Hindlimb muscle (tissue), 1 donor: ENCODE measurements at regions not wholly inside any gene's neighbourhood (a gene's known extent, or its start where the extent isn't known, plus 50 kb on each side); places are given as distances from the start of the nearest gene placed in this dataset.
"Not testable (repeated sequence)": the region's sequence is repeated elsewhere in the genome, so short reads cannot be mapped to it uniquely, and the experiment has no call there.

Source experiments
- DNase-seq: peaks from one replicate; pipeline ENCODE4 v3.0.0-alpha.2; 2013

DNA sequence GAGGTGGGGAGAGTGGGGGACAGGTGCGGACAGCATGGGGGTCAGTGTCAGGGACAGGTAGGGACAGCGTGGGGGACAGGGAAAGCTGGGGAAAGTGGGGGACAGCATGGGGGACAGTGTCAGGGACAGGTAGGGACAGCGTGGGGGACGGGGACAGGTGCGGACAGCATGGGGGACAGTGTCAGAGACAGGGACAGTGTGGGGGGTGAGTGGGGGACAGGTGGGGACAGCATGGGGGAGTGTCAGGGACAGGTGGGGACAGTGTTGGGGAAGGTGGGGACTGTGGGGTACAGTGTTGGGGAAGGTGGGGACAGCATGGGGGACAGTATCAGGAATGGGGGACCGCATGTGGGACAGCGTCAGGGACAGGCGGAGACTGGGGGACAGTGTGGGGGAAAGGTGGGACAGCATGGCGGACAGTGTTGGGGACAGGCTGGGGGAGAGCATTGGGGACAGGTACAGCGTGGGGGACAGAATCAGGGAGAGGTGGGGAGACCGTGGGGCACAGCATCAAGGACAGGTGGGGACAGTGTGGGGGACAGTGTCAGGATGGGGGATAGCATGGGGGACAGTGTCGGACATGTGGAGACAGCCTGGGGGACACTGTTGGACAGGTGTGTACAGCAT is 96.1 kb downstream of the TMEM121 start:
- DNase-seq, result no peak

DNA sequence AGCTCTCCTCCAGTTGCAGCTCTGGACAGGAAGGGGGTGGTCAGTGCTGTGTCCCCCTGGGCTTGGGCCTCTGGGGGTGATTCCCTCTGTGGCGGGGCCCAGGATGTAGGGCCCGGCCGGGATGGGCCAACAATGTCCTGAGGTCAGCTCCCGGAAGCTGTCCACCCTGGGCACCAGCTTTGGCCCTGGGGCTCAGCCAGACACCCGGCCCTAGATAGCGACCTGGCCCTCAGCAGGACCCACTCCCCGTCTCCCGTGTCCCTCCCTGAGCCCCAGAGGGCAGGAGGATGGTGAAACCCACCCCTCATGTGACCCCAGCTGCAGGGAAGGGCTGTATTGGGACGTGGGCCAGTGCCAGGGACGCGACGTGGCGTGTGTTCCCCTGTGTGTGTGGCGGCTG is 96.8 kb downstream of the TMEM121 start:
- DNase-seq, result not testable (repeated sequence)

DNA sequence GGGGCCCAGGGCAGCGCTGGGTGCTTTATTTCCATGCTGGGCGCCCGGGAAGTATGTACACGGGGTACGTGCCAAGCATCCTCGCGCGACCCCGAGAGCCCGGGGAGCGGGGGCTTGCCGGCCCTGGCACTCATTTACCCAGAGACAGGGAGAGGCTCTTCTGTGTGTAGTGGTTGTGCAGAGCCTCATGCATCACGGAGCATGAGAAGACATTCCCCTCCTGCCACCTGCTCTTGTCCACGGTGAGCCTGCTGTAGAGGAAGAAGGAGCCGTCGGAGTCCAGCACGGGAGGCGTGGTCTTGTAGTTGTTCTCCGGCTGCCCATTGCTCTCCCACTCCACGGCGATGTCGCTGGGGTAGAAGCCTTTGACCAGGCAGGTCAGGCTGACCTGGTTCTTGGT is 98.0 kb downstream of the TMEM121 start:
- not testable (repeated sequence) for DNase-seq

DNA sequence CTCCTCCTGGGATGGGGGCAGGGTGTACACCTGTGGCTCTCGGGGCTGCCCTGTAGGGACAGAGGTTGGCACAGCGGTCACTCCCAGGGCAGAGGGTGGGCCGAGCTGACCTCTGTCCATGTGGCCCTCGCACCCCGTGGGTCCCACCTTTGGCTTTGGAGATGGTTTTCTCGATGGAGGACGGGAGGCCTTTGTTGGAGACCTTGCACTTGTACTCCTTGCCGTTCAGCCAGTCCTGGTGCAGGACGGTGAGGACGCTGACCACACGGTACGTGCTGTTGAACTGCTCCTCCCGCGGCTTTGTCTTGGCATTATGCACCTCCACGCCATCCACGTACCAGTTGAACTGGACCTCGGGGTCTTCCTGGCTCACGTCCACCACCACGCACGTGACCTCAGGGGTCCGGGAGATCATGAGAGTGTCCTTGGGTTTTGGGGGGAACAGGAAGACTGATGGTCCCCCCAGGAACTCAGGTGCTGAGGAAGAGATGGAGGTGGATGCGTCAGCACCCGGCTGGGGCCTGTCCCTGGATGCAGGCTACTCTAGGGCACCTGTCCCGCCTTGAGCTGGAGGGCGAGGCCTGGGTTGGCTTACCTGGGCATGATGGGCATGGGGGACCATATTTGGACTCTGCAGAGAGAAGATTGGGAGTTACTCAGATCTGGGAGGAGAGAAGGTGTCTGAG is 98.5 kb downstream of the TMEM121 start:
- not testable (repeated sequence) for DNase-seq

DNA sequence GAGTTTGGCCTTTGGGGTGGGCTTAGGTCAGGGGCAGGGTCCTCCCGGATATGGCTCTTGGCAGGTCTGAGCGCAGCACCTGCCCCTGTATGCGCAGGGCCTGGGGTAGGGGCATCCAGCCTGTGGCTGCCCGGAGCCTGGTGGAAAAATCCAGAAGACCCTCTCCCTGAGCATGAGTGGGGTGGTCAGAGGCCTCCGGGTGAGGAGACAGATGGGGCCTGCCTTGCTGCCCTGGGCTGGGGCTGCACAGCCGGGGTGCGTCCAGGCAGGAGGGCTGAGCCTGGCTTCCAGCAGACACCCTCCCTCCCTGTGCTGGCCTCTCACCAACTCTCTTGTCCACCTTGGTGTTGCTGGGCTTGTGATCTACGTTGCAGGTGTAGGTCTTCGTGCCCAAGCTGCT is 99.1 kb downstream of the TMEM121 start:
- not testable (repeated sequence) for DNase-seq

DNA sequence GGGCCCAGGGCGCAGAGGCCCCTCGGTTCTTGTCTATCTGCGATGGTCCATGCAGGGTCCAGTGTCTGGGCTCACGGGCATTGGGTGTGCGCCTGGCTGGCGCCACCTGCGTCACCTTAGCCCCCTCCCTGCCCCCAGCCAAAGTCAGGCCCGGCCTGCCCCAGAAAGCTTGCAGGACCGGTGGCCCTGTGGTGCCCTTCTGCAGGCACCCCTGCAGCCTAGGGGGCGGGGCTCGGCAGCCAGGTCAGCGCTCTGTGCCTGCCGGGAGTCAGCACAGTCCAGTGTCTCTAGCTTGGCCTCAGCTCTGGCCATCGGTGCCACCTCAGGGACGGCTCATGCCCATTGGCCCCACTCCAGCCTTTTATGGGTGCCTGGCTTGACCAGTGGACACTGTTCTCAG is 99.7 kb downstream of the TMEM121 start:
- DNase-seq, result not testable (repeated sequence)

DNA sequence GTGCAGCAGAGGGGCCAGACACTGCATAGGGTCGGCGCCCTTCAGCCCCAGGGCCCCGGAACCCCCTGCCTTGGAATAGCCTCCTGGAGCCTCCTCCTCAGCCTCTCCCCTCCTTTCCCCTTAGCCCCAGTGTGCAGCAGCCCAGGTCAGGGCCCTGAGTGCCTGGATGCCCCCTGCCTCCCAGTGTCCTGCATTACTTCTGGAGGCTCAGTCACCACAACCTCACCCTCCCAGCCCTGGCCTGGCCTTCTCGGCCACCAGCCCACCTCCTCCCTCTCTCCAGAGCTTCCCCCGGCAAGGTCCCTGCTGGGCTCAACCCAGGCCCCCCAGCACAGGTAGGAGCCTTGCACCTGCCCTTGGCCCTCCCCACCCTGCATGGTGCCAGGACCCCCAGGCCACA is 100.3 kb downstream of the TMEM121 start:
- DNase-seq, result not testable (repeated sequence)

DNA sequence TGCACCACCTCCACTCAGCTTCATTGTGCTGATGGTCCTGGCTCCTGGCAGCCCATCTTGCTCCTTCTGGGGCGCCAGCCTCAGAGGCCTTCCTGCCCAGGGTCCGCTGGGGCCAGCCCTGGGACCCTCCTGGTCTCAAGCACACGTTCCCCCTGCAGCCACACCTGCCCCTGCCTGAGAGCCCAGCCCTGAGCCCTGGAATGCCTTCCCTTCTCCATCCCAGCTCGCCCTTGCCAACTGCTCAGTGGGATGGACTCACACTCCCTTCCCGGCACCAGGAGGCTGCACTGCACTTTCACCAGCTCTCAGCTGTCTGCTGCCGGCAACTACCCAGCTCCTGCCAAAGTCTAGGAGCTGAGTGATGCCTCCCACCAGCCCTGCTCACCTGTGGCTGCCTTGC is 100.9 kb downstream of the TMEM121 start:
- not testable (repeated sequence) for DNase-seq

DNA sequence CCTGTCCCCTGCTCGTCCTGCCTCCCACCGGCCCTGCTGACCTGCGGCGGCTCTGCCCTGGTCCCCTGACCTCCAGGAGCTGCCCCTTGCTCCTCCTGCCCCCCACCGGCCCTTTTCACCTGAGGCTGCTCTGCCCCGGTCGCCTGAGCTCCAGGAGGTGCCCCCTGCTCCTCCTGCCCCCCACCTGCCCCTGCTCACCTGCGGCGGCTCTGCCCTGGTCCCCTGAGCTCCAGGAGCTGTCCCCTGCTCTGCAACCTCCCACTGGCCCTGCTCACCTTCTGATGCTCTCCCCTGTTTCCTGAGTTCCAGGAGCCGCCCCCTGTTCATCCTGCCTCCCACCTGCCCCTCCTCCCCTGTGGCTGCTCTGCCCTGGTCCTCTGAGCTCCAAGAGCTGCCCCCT is 101.3 kb downstream of the TMEM121 start:
- DNase-seq, result no peak

DNA sequence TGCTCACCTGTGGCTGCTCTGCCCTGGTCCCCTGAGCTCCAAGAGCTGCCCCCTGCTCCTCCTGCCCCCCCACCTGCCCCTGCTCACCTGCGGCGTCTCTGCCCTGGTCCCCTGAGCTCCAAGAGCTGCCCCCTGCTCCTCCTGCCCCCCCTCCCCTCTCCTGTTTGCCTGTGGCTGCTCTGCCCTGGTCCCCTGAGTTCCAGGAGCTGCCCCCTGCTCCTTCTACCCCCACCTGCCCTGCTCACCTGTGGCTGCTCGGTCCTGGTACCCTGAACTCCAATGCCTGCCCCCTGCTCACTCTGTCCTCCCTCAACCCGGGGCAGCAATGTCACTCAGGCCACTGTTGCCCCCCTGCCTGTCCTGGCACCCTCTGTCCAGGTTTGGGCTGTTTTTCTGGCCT is 101.7 kb downstream of the TMEM121 start:
- DNase-seq, result not testable (repeated sequence)

DNA sequence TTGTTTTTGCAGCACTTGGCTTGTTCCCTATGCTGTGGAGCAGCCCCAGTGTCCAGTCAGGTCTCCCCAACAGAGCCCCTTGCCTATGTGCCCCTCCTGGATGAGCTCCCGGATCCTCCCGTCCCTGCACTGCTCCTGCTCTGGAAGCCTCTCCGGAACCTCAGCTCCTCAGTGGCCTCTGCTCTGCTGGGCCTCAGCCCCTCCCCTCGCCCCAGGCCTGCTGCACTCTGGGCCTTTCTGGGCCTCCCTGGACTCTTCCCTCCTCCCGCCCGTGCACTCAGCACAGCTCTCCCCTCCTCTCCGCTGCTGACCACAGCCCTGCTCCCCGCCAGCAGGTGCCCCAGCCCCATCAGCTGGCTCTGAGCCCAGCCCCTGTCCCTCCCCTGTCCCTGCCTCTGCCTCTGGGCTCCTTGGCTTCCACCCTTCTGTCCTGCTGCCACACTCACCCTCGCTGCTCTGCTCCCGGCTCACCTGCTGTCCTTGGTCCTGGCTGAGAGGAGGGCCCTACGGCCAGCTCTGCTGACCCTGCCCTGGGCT is 102.2 kb downstream of the TMEM121 start:
- DNase-seq, result not testable (repeated sequence)

DNA sequence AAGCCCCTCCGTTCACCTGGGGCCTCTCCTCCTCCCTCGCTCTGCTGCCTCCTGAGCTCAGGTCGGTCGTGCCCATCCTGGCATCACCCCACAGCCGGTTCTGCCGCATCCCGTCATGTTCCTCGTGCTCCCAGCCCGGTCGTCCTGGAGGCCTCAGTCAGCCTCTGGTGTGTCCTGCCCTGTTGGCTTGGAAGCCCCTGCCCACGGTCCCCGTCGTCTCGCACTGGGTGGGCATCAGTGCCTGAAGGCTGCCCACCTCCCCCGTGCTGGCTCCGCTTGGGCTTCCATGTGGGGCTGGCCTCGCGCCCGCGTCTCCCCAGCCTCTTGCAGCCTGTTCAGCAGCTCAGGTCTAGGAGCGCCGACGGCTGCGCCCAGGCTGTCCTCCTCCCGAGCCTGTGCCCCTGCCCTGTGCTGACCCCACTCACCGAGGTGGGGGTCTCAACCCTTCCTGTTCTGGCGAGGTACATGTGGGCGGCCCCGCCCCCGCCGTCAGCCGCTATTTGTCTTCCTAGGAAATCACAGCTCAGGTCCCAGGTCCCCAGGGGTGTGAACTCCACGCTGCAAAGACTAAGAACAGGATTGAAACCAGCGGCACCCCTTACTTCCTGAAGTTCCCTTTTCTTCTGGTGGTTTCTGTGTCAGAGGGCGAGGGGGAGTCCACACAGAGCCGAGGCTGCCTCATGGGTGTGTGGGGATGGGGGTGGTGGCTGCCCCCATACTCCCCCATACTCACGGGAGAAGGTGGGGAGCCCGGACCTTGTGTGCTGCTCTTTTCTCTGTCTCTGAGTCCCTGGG is 102.9 kb downstream of the TMEM121 start:
- DNase-seq, result not testable (repeated sequence)

DNA sequence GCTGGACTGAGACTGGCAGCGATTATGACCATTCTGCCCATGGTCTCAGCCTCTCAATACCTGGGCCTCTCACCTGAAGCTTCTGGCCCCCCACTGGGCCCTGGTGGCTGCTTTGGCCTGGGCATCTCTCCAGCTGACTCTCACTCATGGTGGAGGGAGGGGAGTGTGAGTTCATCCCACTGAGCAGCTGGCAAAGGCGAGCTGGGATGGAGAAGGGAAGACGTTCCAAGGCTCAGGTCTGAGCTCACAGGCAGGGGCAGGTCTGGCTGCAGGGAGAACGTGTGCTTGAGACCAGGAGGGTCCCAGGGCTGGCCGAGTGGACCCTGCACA is 103.5 kb downstream of the TMEM121 start:
- no peak for DNase-seq

DNA sequence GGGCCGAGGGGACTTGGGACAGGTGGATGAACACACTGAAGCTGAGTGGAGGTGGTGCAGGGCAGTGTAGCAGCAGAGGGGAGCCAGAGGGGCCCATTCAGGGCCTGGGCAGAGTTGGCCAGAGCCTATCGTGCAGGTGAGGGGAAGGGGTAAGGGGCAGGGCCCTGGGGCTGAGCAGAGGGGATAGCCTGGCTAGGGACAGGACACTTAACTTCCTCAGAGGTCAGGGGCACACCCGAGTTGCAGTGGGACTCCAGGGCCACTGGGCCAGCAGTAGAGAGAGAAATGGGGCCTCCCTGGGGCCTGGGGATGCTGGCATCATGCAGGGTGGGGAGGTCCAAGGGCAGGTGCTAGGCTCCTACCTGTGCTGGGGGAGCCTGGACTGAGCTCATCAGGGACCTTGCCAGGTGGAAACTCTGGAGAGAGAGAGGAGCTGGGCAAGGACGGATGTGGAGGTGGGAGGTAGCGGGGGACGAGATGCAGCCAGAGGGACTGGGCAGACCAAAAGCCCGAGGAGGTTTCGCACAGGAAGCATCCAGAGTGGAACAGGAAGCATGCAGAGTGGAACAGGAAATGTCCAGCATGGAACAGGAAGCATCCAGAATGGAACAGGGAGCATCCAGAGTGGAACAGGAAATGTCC is 104.0 kb downstream of the TMEM121 start:
- not testable (repeated sequence) for DNase-seq

DNA sequence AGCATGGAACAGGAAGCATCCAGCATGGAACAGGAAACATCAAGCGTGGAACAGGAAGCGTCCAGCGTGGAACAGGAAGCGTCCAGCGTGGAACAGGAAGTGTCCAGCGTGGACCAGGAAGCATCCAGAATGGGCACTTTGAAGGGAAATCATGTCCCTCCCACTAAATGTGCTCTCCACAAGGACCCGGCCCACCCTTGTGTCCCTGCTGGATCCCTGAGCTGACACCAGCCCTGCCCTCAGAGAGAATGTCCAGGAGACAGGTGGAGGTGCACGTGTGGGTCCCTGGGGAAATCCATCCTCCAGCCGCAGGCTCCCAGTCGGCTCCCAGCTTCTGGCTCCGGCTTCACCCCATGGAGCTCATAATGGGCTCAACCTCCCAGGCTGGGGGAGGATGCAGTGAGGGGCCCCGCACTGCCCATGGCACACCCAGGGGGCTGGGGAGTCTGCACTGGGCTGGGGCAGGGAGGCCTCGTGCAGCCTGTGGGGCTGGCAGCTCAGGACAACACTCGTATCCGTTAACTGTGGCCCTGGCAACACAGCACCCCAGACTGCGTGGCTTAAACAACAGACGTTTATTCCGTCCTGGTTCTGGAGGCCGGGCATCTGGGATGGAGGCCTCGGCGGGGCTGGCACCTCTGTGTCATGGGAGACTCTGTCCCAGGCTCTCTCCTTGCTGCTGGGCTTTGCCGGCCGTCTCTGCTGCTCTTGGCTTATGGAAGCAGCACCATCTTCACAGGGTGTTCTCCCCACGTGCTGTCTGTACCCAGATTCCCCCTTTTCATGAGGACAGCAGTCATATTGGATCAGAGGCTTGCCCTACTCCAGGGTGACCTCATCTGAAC is 104.8 kb downstream of the TMEM121 start:
- DNase-seq, result not testable (repeated sequence)

DNA sequence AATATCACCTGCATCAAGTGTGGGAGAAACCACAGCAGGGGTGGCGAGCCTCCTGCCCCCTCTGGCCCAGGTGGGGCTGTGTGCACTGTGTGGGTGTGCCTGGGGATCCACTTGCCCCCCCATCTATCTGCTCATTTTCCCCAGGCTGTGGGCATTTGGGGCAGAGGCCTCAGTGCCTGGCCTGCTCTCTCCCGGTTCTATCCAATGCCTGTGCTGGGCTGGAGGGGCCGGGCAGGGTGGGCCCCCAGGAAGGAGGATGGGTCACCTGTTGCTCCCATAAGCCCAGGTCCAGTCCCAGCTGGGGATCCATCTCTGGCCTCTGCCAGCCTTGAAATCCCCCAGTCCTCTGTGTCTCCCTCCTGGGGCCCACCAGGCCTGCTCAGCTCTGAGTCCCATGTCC is 105.6 kb downstream of the TMEM121 start:
- no peak for DNase-seq

DNA sequence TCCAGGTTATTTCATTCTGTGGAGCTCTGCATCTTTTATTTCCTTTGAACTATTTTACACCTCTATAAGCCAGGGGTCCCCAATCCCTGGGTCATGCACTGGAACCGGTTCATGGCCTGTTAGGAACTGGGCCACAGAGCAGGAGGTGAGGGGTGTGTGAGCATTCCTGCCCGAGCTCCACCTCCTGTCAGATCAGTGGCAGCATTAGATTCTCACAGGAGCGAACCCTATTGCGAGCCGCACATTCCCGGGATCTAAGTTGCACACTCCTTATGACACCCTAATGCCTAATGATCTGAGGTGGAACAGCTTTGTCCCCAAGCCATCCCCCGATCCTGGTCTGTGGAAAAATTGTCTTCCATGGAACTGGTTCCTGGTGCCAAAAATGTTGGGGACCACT is 107.2 kb downstream of the TMEM121 start:
- not testable (repeated sequence) for DNase-seq

DNA sequence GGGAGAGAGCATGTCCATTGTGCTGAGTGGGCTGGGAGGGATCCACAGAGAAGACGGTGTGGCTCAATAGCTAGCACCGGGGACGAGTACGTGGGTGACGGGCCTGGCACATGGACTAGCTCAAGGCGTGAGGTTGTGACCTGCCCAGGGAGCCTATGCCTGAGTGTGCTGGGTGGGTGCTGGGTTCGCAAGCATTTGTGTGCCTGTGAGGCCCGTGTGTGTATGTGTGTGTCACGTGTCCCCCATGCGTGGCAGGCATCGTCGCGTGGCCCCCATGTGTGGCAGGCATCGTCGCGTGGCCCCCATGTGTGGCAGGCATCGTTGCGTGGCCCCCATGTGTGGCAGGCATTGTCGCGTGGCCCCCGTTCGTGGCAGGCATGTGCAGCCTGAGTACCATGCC is 109.2 kb downstream of the TMEM121 start:
- no peak for DNase-seq

DNA sequence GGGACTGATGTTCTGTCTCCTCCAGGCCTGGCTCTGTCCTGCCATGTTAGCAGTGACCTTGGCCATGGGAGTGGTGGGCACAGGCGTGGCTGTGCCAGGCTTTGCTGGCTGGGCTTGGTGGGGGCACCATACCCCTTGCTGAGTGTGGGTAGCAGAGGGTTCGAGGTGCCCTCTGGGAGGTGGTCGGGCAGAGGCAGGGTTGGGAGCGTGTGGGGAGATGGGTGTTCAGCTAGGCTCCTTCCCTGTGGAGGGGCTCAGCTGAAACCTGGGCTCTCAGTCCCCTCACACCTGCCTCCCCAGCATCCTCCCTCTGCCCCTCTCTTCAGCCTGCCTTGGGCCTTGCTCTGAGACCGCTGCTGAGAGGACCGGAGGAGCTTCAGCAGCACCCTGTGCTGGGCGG is 109.6 kb downstream of the TMEM121 start:
- not testable (repeated sequence) for DNase-seq

DNA sequence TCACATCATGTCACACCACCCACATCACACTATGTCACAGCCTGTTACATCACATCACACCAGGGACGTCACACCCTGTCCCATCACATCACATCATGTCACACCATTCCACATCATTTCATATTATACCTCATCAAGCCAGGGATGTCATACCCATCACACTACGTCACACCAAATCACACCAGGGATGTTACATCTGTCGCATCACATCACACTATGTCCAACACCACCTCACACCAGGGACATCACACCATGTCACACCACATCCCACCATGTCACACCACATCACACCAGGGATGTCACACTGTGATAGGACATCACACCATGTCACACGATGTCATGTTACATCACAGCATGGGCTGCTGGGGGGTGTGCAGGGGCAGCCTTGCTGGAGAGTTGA is 110.6 kb downstream of the TMEM121 start:
- DNase-seq, result no peak

DNA sequence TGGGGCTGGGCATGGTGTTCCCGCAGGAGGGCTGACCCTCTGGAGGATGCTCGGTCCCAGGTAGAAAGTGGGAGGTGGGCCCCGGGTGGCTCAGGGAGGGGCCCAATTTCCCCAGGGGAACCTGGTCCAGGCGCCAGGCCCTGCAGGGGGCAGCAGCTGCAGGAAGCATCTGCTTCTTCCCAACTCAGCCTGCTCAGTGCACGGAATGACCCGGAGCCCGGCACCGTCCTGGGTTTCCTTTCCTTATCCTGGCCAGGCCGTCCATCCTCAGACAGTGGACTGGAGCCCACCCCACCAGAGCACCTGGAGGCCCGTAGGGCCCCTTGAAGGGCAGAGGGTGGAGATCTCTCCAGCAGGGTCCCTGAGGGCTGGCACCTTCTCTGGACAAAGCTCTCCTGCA is 111.0 kb downstream of the TMEM121 start:
- not testable (repeated sequence) for DNase-seq
